HG03558 (cell line): ENCODE measurements at regions not wholly inside any gene's neighbourhood (a gene's known extent, or its start where the extent isn't known, plus 50 kb on each side); places are given as distances from the start of the nearest gene placed in this dataset.
"Not testable (repeated sequence)": the region's sequence is repeated elsewhere in the genome, so short reads cannot be mapped to it uniquely, and the experiment has no call there.

Source experiments
- ATAC-seq: cut with Tn5 transposase; IDR thresholded peaks from one replicate; pipeline ENCODE4 v1.9.1; 2021; ENCODE audit warnings: moderate number of reproducible peaks; ENCODE audit not compliant: unreplicated experiment; ENCODE audit errors: extremely low read depth

DNA sequence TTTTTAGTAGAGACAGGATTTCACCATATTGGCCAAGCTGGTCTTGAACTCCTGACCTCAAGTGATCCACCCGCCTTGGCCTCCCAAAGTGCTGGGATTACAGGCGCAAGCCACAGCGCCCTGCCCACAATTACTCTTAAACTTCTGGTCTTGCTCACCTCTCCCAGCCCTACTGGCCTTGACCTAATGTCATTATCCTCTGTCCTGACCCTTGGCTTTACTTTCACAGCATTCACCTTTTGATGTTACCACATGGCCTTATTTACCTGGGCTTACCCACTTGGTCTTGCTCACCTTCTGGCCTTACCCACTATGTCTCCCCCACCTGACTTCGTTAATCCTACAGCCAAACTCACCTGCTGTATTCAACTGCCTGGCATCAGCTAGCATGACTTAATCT is 105.9 kb downstream of the IL12A start:
- ATAC-seq: no peak

DNA sequence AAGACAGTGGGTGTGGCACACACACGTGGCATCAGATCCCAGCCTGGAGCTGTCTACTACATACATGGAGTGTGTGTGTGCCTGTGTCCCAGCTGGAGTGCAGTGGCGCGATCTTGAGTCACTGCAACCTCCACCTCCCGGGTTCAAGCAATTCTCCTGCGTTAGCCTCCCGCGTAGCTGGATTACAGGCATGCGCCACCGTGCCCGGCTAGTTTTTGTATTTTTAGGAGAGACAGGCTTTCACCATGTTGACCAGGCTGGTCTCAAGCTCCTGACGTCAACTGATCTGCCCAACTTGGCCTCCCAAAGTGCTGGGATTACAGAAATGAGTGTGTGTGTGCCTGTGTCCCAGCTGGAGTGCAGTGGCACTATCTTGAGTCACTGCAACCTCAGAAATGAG is 108.8 kb downstream of the IL12A start:
- ATAC-seq: no peak

DNA sequence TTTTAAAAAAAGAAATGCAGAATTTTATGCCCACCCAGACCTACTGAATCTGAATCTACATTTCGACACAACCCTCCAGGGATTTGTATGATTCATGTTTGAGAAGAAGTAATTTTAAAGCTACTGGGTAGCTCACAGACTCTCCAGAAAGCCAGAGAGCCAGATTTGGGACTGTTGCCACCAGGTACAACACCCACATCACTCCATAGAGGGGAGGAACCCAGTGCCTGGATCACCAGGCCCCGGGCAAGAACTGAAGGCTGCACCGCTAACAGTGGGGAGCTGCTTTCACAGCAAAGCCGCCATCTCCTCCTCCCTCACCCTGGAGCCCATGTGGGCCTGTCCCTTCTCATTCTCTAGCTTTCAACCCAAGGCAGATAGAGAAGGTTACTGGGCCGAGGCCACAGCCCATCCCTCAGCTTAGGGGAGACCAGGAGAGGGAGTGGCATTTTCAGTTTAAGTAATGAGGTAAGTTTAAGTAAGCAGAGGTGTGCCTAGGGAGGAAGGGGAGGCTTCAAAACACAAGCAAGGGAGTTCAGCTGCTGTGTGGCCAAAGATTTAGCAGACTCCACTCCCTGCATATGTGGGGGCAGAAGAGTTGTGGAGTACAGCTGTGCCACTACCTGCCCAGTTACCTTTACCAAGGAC is 109.8 kb downstream of the IL12A start:
- no peak for ATAC-seq

DNA sequence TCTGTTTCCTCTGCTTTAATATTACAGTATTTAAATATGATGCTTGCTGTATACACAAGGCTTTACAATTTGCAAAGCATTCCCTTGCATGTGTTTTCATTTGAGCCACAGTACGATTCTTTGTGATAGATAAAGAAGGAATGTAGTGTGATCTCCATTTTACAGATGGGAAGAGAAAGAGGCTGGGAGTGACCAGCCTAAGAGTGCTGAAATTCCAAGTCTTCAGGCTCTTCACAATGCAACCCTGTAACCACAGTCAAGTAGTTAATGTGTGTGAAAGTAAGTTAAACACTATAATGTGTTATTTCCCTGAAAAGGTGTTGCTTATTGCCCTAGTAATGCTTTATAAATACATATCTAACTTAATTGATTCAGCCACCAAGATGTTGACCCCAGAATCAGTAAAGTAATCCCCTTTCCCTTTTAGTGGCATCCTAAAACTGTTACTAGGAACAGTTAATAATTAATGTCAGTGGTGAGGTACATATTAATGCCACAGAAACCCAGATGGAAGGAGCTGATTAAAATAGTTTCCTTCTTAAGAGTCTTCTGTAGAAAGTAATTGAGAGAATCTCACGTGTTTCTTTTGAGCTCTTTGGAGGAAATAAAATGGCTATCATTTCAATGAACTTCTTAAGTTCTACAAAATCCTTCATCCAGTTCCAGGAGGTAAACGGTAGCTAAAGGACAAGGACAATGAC is 110.4 kb downstream of the IL12A start:
- ATAC-seq: no peak

DNA sequence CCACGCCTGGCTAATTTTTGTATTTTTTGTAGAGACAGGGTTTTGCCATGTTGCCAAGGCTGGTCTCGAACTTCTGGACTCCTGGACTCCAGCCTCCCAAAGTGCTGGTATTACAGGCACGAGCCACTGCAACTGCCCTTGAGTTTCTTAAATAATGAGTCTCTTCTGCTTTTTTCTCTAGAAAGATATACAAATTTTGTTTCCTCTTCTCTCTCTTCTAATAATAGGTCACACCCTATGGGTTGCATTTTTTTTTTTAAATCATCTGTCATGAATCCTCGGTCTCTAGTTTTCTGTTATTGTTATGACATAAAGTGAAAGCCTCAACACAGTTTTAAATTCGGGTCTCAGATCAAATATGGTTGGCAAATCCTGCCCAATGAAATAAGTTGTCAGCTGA is 111.2 kb downstream of the IL12A start:
- peak; percentile 43 for ATAC-seq

DNA sequence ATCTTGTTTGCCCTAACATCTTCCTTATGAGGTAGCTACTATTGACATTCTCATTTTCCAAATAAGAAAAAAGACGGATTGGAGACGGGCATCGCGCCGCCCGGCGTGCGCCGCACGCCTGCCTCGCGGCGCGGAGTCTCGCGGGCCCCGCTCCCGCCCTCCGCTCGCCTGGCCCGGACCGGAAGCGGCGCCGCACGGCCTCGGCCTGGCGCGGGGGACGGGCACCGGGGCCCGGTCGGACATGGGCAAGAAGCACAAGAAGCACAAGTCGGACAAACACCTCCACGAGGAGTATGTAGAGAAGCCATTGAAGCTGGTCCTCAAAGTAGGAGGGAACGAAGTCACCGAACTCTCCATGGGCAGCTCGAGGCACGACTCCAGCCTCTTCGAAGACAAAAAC is 112.0 kb downstream of the IL12A start:
- no peak for ATAC-seq

DNA sequence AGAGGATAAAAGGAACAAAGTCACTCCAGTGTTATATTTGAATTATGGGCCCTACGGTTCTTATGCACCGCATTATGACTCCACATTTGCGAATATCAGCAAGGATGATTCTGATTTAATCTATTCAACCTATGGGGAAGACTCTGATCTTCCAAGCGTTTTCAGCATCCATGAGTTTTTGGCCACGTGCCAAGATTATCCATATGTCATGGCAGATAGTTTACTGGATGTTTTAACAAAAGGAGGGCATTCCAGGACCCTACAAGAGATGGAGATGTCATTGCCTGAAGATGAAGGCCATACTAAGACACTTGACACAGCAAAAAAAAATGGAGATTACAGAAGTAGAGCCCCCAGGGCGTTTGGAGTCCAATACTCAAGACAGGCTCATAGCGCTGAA is 113.4 kb downstream of the IL12A start:
- not testable (repeated sequence) for ATAC-seq

DNA sequence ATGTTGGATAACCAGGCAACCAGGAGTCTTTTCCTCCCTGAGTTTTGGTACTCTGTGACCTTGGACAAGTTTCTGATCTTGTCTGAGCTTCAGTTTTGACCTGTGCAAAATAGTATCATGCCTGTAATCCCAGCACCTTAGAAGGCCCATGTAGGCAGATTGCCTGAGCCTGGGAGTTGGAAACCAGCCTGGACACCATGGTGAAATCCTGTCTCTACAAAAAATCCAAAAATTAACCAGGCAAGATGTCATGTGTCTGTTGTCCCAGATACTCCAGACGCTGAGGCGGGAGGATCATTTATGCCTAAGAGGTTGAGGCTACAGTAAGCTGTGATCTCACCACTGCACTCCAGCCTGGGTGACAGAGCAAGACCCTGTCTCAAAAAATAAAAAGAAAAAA is 114.8 kb downstream of the IL12A start:
- ATAC-seq: no peak

DNA sequence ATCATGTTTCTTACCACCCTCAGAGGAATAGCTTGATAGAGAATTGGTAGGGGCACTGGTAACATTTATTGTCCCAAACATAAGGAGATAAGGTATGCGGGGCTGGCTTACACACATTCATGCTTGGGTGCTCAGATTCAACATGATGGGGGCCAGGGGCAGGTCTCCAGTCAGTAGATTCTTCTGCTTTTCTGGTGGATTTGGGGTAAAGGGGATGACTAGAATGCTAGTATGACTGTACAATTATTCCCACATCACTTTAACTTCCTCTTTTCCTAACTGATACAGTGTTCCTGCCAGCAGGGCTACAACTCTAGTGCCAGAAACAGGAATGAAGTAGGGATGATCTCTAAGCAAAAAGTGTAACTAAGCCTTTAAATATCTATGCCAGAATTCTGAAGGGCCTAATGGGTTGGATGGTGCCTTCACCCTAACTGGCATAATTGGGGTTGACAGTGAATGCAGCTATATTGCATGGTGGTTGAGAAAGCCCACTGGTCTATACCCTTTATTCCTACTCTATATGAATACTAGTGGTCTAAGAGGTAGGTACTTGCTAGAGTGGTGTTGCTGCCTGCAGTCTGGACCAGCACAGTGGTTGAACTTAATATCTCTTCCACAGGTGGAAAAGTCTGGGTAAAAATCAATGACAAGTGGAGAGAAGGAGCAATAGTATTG is 117.4 kb downstream of the IL12A start:
- ATAC-seq: no peak

DNA sequence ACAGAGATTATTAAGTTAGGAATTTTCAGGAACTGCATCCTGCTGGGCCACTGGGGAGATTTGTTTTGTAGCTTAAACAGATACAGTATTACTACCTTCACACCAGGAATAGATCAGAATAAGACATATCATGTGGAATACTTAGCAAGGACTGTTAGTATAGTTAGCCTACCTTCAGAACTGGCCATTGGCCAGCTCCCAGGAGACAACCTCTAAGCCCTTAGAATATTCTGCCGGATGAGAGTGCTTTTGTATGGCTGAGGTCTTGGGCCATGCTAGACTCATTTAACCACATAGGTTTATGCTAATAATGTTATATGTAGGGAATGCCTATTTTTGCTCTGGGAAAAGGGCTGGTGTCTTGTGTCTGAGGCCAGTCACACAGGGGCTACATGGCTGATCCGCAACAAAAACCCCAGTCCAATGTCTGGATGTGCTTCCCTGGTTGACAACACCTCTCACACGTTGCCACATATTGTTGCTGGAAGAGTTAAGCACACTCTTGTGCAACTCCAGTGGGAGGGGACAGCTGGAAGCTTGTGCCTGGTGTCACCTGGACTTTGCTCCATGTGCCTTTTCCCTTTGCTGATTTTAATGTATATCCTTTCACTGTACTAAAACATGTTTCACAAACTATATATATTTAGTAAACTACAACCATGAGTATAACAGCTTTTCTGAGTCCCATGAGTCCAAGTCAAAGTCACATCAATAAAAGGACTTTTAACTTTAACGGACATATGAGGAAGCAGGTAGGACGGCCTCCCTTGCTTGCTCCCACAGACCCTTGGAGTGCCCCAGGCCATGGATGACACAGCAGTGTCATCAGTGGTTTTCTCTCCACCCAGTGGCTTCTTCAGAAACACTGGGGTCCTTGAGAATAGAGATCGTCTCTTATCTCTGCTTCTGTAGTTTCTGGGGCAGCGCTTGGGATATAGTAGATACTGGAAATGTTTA is 118.0 kb upstream of the C3orf80 start:
- ATAC-seq: no peak

DNA sequence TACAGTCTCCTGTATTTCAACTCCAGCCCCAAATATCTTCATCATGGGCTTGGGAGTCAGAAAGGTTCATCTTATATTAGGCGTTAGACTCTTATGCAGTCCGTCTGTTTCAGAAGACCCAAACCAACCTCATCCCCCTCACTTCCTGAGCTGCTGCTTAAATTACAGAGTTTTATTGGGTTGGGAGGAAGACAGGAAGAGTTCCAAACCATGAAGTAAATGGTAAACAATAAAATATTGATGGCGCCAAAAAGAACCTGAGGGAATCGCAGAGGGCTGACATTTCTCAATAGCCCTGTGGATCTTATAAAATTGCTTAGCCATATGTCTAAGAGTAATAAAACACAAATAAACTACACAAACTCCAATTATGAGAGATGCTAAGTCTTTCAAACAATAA is 116.9 kb upstream of the C3orf80 start:
- ATAC-seq: no peak

DNA sequence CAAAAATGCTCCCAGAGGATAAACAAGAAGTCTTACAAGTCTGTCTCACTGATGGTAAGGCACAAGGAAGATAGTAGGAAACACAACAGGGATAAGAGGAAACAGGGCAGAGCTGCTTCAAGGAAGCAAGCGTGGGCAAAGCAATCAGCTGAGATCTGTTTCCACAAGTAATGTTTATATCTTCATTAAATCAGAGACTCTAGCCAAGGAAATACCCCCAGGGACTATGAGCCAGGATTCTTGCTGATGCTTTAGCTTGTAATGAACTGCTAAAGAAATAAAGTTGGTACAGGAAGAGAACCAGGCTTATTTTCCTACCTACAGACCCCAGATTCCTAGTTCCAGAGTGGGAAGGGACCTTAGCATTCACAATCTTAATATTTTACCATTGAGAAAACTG is 112.7 kb upstream of the C3orf80 start:
- ATAC-seq: no peak

DNA sequence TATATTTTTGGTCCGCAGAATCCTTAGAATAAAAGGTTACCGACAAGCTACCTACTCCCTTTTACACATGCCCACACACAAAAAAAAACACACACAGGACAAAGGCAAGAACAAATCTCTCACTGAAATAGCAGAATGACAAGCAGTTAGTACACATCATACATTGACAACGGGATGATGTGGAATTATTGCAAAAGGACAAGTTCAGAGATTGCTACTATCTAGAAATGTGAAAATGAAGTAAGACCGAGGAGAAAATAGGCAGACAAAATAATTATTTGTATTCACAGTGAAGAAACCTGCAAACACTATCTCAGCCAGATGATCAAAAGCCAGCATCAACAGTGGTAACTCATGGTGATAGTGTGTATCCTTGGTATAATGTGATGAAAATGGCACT is 112.2 kb upstream of the C3orf80 start:
- no peak for ATAC-seq

DNA sequence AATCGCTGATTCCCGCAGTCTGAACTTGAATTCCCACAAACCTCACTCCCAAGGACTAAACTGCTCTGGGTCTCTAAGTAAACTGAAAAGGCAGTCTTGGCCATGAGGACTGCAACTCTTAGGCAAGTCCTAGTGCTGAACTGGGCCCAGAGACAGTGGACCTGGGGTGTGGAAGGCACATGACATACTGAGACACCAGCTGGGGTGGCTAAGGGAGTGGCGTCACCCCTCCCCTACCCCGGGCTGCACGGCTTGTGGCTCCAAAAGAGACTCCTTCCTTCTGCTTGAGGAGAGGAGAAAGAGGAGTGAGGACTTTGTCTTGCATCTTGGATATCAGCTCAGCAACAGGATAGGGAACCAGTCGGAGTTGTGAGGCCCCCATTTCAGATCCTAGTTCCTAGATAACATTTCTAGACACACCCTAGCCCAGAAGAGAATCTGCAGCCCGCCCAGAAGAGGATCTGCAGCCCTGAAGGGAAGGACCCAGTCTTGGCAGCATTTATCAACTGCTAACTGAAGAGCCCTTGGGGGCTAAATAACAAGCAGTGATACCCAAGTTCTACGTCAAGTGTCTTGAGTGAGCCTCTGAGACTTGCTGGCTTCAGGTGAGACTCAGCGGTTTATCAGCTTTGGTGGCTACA is 110.7 kb upstream of the C3orf80 start:
- no peak for ATAC-seq

DNA sequence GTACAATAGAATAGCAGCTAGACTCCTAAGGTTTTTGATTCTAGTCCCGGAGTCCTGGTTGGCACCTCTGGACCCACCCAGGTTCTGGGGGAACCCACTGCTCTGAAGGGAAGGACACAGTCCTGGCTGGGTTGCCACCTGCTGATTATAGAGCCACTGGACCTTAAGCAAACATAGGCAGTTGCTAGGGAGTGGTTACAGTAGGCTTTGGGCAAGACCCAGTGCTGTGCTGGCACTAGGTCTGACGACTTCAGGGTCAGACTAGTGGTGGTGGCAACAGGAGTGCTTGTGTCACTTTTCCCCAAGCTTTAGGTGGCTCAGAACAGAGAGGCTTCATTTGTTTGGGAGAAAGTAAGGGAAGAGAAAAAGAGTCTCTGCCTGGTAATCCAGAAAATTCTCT is 109.8 kb upstream of the C3orf80 start:
- no peak for ATAC-seq

DNA sequence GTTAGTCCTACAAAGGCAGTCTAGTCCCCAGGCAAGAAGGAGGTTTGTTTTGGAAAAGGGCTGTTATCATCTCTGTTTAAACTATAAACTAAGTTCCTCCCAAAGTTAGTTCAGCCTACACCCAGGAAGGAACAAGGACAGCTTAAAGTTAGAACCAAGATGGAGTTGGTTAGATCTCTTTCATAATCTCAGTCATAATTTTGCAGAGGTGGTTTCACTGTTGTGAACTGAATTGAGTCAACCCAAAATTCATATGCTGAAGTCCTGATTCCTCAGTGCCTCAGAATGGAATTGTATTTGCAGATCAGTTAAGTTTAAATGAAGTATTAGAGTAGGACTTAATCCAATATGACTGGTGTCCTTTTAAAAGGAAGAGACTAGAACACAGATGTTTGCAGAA is 101.0 kb upstream of the C3orf80 start:
- no peak for ATAC-seq

DNA sequence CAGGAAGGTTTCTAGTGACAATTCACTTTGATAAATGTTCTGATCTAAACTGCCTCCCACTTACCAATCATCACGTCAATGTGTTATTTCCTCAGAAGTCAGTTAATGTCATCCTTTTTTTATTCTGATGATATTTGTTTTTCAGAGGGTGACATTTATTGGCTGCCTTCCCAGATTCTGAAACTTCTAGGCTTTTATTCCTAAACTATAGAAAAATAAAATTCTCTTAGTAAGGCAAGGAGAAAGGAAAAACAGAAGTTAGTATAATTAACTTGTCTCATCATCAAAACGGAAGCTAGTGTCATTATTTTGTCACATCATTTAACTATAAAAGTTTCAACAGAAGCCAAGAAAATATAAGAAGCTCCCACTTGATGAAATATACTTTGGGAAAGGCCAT is 100.0 kb upstream of the C3orf80 start:
- no peak for ATAC-seq

DNA sequence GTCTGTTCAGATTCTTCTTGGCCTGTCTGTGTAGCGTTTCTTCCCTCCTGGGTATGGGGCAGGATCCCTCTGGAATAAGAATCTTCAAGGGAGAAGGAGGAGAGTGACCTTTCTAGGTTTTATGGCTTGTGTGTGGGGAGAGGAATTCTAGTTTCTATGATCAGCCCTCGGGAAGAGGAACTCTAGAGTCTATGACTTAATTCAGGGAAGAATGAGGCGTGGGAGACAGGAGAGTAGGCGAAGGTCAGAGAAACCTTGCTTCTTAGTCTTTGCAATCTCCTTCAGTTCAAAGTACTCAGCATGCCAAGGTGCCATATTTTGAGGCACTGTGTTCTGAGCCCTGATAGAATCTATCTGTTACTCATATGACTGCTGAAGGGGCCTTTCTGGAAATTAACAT is 99.2 kb upstream of the C3orf80 start:
- ATAC-seq: no peak

DNA sequence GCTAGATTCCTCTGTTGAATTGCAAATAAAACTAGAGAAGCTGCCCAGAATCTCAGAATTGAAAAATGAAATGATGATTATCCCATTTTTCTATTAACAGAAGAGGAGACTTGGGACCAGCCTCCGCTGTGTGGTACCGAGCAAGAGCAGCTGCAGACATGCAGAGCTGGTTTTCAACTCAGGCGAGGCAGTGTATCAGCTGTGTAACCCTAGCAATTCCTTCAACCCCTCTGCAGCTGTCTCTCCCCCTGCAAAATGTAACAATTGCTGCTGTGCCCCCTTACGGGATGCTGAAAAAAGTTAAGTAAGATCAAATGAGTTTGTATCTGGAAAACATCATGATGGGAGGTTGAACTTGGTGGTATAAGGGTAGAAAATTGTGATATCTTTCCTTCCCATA is 98.5 kb upstream of the C3orf80 start:
- ATAC-seq: no peak

DNA sequence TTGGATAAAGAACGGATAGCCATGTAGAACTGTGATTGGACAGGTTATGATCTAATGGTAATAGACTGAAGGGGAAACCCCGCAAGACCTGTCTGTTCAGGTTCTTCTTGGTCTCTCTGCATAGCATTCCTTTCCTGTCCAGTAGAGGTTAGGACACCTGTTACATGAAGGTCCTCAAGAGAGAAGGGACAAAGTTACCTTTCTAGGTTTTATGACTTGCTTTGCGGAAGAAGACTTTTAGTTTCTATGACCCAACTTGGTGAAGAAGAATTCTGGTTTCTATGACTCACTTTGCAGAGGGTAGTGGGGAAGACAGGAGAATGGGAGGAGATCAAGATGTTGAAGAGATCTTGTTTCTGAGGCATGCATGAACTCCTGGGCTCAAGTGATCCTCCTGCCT is 97.9 kb upstream of the C3orf80 start:
- peak; percentile 54 for ATAC-seq
